ENCODE measurements at regions not wholly inside any gene's neighbourhood (a gene's known extent, or its start where the extent isn't known, plus 50 kb on each side); places are given as distances from the start of the nearest gene placed in this dataset.

- TF ChIP-seq CTCF (IDR thresholded peaks at IDR 0.05; ENCODE audit: low read depth, low read length), result no peak
- H3K4me3 ChIP-seq (replicated peaks in 1 of 2; ENCODE audit: low read depth in 2 of 2, low read length in 2 of 2), result no peak overlapping the region
- no peak for DNase-seq (ENCODE audit: low read depth in 2 of 2)
Observed at GRCh38 chr10:121108051-121108450, 256.9 kb downstream of the WDR11 start.

DNA sequence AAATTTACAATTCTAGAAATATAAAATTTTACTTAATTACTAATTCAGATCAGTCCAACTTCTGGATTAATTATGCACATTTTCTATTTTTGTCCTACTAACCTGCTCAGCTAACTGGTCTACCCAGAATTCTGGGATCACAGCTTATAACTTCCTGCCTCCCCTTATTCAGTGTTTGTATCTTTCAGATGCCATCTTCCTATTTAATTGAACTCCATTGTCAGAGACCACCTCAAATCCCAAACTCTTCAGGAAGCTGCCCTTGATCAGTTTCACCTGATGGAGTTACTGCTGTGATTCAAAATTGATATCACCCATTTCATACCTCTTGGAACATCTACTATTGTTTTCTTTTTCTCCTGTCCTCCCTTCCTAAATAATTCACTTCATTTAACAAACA, 259.2 kb downstream of the WDR11 start:
- no peak for TF ChIP-seq CTCF (IDR thresholded peaks at IDR 0.05; ENCODE audit: low read depth, low read length)
- no peak for DNase-seq (ENCODE audit: low read depth in 2 of 2)
- H3K4me3 ChIP-seq (replicated peaks in 1 of 2; ENCODE audit: low read depth in 2 of 2, low read length in 2 of 2), result no peak overlapping the region

DNA sequence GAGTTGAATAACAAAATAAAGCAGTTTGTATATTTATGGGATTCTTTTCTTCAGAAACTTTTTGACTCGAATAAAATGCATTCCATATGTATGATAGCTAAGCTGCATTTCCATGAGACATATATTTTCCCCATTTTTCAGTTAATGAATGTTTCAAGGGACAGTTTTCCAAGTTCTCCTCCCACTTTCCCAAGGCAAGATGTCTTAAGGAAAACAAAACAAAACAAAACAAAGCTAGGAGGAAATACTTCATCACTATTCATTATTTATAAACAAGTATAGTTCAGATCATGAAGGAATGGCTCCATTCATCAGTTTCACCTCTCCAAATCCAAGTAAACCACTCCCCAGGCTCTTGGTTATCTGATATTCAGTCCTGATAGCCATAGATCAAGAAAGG, 261.0 kb downstream of the WDR11 start:
- DNase-seq (ENCODE audit: low read depth in 2 of 2), result no peak
- no peak overlapping the region for H3K4me3 ChIP-seq (replicated peaks in 1 of 2; ENCODE audit: low read depth in 2 of 2, low read length in 2 of 2)
- no peak for TF ChIP-seq CTCF (IDR thresholded peaks at IDR 0.05; ENCODE audit: low read depth, low read length)

- no peak overlapping the region for H3K4me3 ChIP-seq (replicated peaks in 1 of 2; ENCODE audit: low read depth in 2 of 2, low read length in 2 of 2)
- no peak for TF ChIP-seq CTCF (IDR thresholded peaks at IDR 0.05; ENCODE audit: low read depth, low read length)
- DNase-seq (ENCODE audit: low read depth in 2 of 2), result no peak
Observed at GRCh38 chr10:121112579-121113384, 261.6 kb downstream of the WDR11 start.

DNA sequence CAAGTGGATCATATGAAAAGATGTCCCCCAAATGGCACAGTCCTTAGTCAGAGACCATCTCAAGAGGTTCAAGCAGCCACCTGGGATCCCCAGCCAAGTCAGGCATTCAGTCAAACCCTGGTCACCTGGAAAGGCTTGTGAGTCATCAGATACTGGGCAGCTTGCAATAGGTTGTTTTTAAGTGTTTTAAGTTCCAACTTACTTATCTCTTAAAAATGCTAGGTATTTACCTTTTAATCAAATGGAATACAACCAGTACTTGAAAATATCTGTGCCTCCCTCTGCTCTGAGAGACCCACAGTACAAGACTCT, 262.2 kb downstream of the WDR11 start:
- TF ChIP-seq CTCF (IDR thresholded peaks at IDR 0.05; ENCODE audit: low read depth, low read length), result no peak
- no peak for DNase-seq (ENCODE audit: low read depth in 2 of 2)
- H3K4me3 ChIP-seq (replicated peaks in 1 of 2; ENCODE audit: low read depth in 2 of 2, low read length in 2 of 2), result no peak overlapping the region

- no peak overlapping the region for H3K4me3 ChIP-seq (replicated peaks in 1 of 2; ENCODE audit: low read depth in 2 of 2, low read length in 2 of 2)
- DNase-seq (ENCODE audit: low read depth in 2 of 2), result no peak
- TF ChIP-seq CTCF (IDR thresholded peaks at IDR 0.05; ENCODE audit: low read depth, low read length), result no peak
Observed at GRCh38 chr10:121113911-121114310, 262.7 kb downstream of the WDR11 start.

GRCh38 chr10:121115154-121115553, 264.0 kb downstream of the WDR11 start:
- TF ChIP-seq CTCF (IDR thresholded peaks at IDR 0.05; ENCODE audit: low read depth, low read length), result no peak
- no peak for DNase-seq (ENCODE audit: low read depth in 2 of 2)
- no peak overlapping the region for H3K4me3 ChIP-seq (replicated peaks in 1 of 2; ENCODE audit: low read depth in 2 of 2, low read length in 2 of 2)

Measured in cardiac fibroblast (primary cell).